GM12878 (cell line): ENCODE measurements at regions not wholly inside any gene's neighbourhood (a gene's known extent, or its start where the extent isn't known, plus 50 kb on each side); places are given as distances from the start of the nearest gene placed in this dataset.

Source experiments
- ATAC-seq: fragments of 200-7000 bp; cut with Tn5 transposase; 3 replicates; pipeline ENCODE4 v1.9.1; 2020; ENCODE audit warnings: mild to moderate bottlenecking, moderate library complexity
- BruUV-seq: library from RNA; stranded (reverse); fragments of 400-500 nt; replicated peaks from 2 replicates; lab custom pipeline; 2021; lab: Mats Ljungman, UMichigan
- CTCF ChIA-PET: fragments of 300-600 bp; sonication (Branson Sonifier 250); formaldehyde crosslinking; extraction: SDS; loops from one replicate; lab custom pipeline; 2021; ENCODE audit warnings: inconsistent platforms; lab: Yijun Ruan, JAX
- POLR2A ChIA-PET: fragments of 350-600 bp; formaldehyde crosslinking; extraction: SDS; loops from one replicate; lab custom pipeline; 2021; ENCODE audit warnings: inconsistent platforms; lab: Charles Lee
- RAD21 ChIA-PET: fragments of 300-600 bp; sonication (Branson Sonifier 250); formaldehyde crosslinking; loops from one replicate; lab custom pipeline; 2023; ENCODE audit warnings: antibody characterized with exemption; ENCODE audit not compliant: unreplicated experiment; lab: Charles Lee
- SMC1A ChIA-PET: fragments of 300-600 bp; sonication (Branson Sonifier 250); formaldehyde crosslinking; loops from one replicate; lab custom pipeline; 2023; ENCODE audit not compliant: unreplicated experiment, uncharacterized antibody; lab: Charles Lee
- DNase-seq: peaks from one replicate; pipeline ENCODE4 v3.0.0-alpha.2; 2011; ENCODE audit warnings: low read depth, low spot score
- FAIRE-seq: peaks from 3 replicates; lab custom pipeline; 2011; peaks lifted over from hg19 to GRCh38; lab: Jason Lieb, UNC
- H2AFZ ChIP-seq: 2 replicates; pipeline ENCODE4 v1.6.0; 2011; ENCODE audit warnings: low read depth, low read length, control low read depth; ENCODE audit not compliant: control insufficient read depth
- H3K27ac ChIP-seq: 2 replicates; pipeline ENCODE4 v1.5.1; 2011; ENCODE audit warnings: control low read depth; ENCODE audit not compliant: control insufficient read depth, insufficient read depth
- H3K27me3 ChIP-seq, 2 experiments: replicated peaks in 1 of 2; 2 replicates each; pipeline versions ENCODE4 v1.6.0 to v1.6.1; 2011; ENCODE audit warnings: low read length in 1 of 2; ENCODE audit not compliant: control insufficient read depth in 2 of 2, insufficient read depth in 2 of 2
- H3K36me3 ChIP-seq, 2 experiments: 2 replicates each; pipeline ENCODE4 v1.5.1; 2011; ENCODE audit warnings: low read length in 1 of 2; ENCODE audit not compliant: control insufficient read depth in 2 of 2, insufficient read depth in 2 of 2
- H3K4me1 ChIP-seq: 2 replicates; pipeline ENCODE4 v1.6.1; 2011; ENCODE audit warnings: mild to moderate bottlenecking, low read length, moderate library complexity, mixed read lengths; ENCODE audit not compliant: control insufficient read depth, insufficient read depth
- H3K4me2 ChIP-seq: 2 replicates; pipeline ENCODE4 v1.6.0; 2011; ENCODE audit warnings: control low read depth; ENCODE audit not compliant: control insufficient read depth, insufficient read depth
- H3K4me3 ChIP-seq: fragments of 200-600 bp; sonication (generic); 2 replicates; pipeline ENCODE4 v1.5.1; 2016
- H3K79me2 ChIP-seq: 2 replicates; pipeline ENCODE4 v1.6.0; 2011; ENCODE audit warnings: low read length; ENCODE audit not compliant: control insufficient read depth, insufficient read depth
- H3K9ac ChIP-seq: 2 replicates; pipeline ENCODE4 v1.8.0; 2011; ENCODE audit warnings: low read length, control low read depth, mixed read lengths; ENCODE audit not compliant: control insufficient read depth, insufficient read depth
- H3K9me3 ChIP-seq: replicated peaks from 3 replicates; pipeline ENCODE4 v1.5.1; 2011; ENCODE audit warnings: mild to moderate bottlenecking, low read length; ENCODE audit not compliant: control insufficient read depth, insufficient read depth
- H4K20me1 ChIP-seq: 2 replicates; pipeline ENCODE4 v1.6.0; 2011; ENCODE audit not compliant: control insufficient read depth, insufficient read depth
- CEBPB ChIP-seq, 2 experiments: fragments of 150-350 bp in 1 of 2; IDR thresholded peaks; 2 replicates each; pipeline ENCODE4 v1.6.1; 2012 to 2014; ENCODE audit warnings: low read depth in 2 of 2, low read length in 2 of 2, borderline replicate concordance in 1 of 2, inconsistent platforms in 1 of 2
- EZH2 ChIP-seq: IDR thresholded peaks from 2 replicates; pipeline ENCODE4 v1.6.1; 2012; ENCODE audit warnings: low read depth, mild to moderate bottlenecking, control low read depth, inconsistent platforms, low read length, borderline replicate concordance; ENCODE audit not compliant: control insufficient read depth
- KLF5 ChIP-seq: fragments of 450-650 bp; IDR thresholded peaks from 2 replicates; pipeline ENCODE4 v1.6.1; 2014; ENCODE audit warnings: mild to moderate bottlenecking; ENCODE audit not compliant: partially characterized antibody
- NFYA ChIP-seq: IDR thresholded peaks from 2 replicates; pipeline ENCODE4 v1.6.1; 2011; ENCODE audit warnings: low read depth, mild to moderate bottlenecking, low read length, improper control_type of control experiment, borderline replicate concordance
- RAD51 ChIP-seq: fragments of 450-650 bp; IDR thresholded peaks from 2 replicates; pipeline ENCODE4 v1.6.1; 2016; ENCODE audit warnings: moderate library complexity, mild to moderate bottlenecking, inconsistent platforms
- SMAD1 ChIP-seq: fragments of 450-650 bp; IDR thresholded peaks from 2 replicates; pipeline ENCODE4 v1.6.1; 2018; ENCODE audit warnings: mild to moderate bottlenecking, low read depth; ENCODE audit not compliant: partially characterized antibody
- SMAD5 ChIP-seq: IDR thresholded peaks from 2 replicates; pipeline ENCODE4 v1.6.1; 2016; ENCODE audit warnings: antibody characterized with exemption, low read depth
- SRF ChIP-seq, 2 experiments: IDR thresholded peaks; 2 replicates each; pipeline ENCODE4 v1.6.1; 2011; ENCODE audit warnings: low read depth in 2 of 2, low read length in 2 of 2, mild to moderate bottlenecking in 1 of 2, moderate library complexity in 1 of 2
- STAT1 ChIP-seq: fragments of 450-650 bp; conservative IDR thresholded peaks from 2 replicates; pipeline ENCODE4 v1.6.1; 2014; ENCODE audit warnings: antibody characterized with exemption, mild to moderate bottlenecking
- TAF1 ChIP-seq: IDR thresholded peaks from 2 replicates; pipeline ENCODE4 v1.6.1; 2011; ENCODE audit warnings: mild to moderate bottlenecking, low read depth, low read length, borderline replicate concordance
- TCF12 ChIP-seq: IDR thresholded peaks from 2 replicates; pipeline ENCODE4 v1.6.1; 2011; ENCODE audit warnings: low read depth, mild to moderate bottlenecking, low read length
- WGBS: methylation state at CpG from one replicate; pipeline ENCODE4 v1.1.6; 2016; ENCODE audit warnings: low lambda C conversion rate; ENCODE audit not compliant: insufficient replicate concordance, insufficient coverage; ENCODE audit errors: missing lambda C conversion rate; 5-methylcytosine and 5-hydroxymethylcytosine counted together
- in situ Hi-C: fragments of 300-500 bp; cut with MboI; formaldehyde crosslinking; loops from 9 replicates; pipeline ENCODE4 v1.14.3; 2018; ENCODE audit warnings: mixed read lengths
- intact Hi-C: fragments of 100-400 bp; cut with micrococcal nuclease; formaldehyde crosslinking; loops from one replicate; pipeline ENCODE4 v1.14.2; 2022; ENCODE audit not compliant: unreplicated experiment
- TF ChIP-seq, protein P1 (sequence below): IDR thresholded peaks from 2 replicates; pipeline ENCODE4 v1.6.1; 2011; ENCODE audit warnings: low read depth, mild to moderate bottlenecking, low read length, moderate library complexity, borderline replicate concordance; ENCODE audit errors: extremely low read depth
- TF ChIP-seq, protein P2 (sequence below): fragments of 450-650 bp; IDR thresholded peaks from 2 replicates; pipeline ENCODE4 v1.6.1; 2017; ENCODE audit warnings: mild to moderate bottlenecking

GRCh38 chr5:98994611-98995010, 65.8 kb upstream of the CHD1 start:
- no TSS peak for BruUV-seq
- Histone ChIP-seq H2AFZ (no peak overlapping the region), H3K4me1 (no peaks in the 10 kb centered on the region), H3K9ac (no peak overlapping the region), H3K4me2 (no peak overlapping the region), H3K27me3 (no peaks in the 10 kb centered on the region), H3K36me3 (no peaks in the 10 kb centered on the region), H3K4me3 (no peak overlapping the region), H3K27ac (no peak overlapping the region), H4K20me1 (no peaks in the 10 kb centered on the region), H3K79me2 (no peaks in the 10 kb centered on the region), H3K9me3 (no peaks in the 10 kb centered on the region)
- ChIA-PET POLR2A (no interaction called here), CTCF (no interaction called here), SMC1A (interaction anchor here (1.2 kb wide), 1 partner anchor 32 kb away, joined by 3 read pairs; no protein-coding TSS in a partner anchor), RAD21 (no interaction called here)
- FAIRE-seq = peak; percentile 18
- no peak for ATAC-seq
- TF ChIP-seq SRF (IDR thresholded peaks at IDR 0.05; ENCODE audit: low read depth in 2 of 2, low read length in 2 of 2) (no peak), TCF12 (no peak), STAT1 (no peak), NFYA (no peak), SMAD1 (no peak)
- DNase-seq = no peak
- in situ Hi-C loops (no loop called here), intact Hi-C loops (no loop called here)
- 69% methylated on average over 4 of the region's 4 CpGs for WGBS

GRCh38 chr5:98993512-98993911, 64.7 kb upstream of the CHD1 start:
- no TSS peak for BruUV-seq
- peak; percentile 55 for ATAC-seq
- FAIRE-seq = no peak
- CTCF ChIA-PET = interaction anchor here (1.1 kb wide), 1 partner anchor 52 kb away, joined by 3 read pairs; no protein-coding TSS in a partner anchor
- no peak overlapping the region for H3K4me3 ChIP-seq
- no peak overlapping the region for H2AFZ ChIP-seq
- intact Hi-C loops = no loop called here
- SMC1A ChIA-PET = interaction anchor here (1.0 to 1.2 kb wide), 3 partner anchors 17 to 62 kb away, joined by 3 to 4 read pairs (median 3); no protein-coding TSS in a partner anchor
- no peak overlapping the region for H3K4me2 ChIP-seq
- no peaks in the 10 kb centered on the region for H3K36me3 ChIP-seq
- POLR2A ChIA-PET = no interaction called here
- WGBS = 0% methylated on average over 3 of the region's 3 CpGs
- no peaks in the 10 kb centered on the region for H3K27me3 ChIP-seq
- no peaks in the 10 kb centered on the region for H3K9me3 ChIP-seq
- no peak overlapping the region for H3K9ac ChIP-seq
- in situ Hi-C loops = no loop called here
- no peak for DNase-seq
- no peaks in the 10 kb centered on the region for H3K4me1 ChIP-seq
- H3K79me2 ChIP-seq = no peaks in the 10 kb centered on the region
- H4K20me1 ChIP-seq = no peaks in the 10 kb centered on the region
- no peak overlapping the region for H3K27ac ChIP-seq
- RAD21 ChIA-PET = no interaction called here
- TF ChIP-seq, protein P1, sequence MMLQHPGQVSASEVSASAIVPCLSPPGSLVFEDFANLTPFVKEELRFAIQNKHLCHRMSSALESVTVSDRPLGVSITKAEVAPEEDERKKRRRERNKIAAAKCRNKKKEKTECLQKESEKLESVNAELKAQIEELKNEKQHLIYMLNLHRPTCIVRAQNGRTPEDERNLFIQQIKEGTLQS = no peak
- TF ChIP-seq KLF5 (no peak), CEBPB (IDR thresholded peaks at IDR 0.05; ENCODE audit: borderline replicate concordance in 1 of 2, low read depth in 2 of 2, low read length in 2 of 2) (no peak), SMAD5 (no peak), TAF1 (no peak), RAD51 (no peak), EZH2 (no peak)
- TF ChIP-seq, protein P2, sequence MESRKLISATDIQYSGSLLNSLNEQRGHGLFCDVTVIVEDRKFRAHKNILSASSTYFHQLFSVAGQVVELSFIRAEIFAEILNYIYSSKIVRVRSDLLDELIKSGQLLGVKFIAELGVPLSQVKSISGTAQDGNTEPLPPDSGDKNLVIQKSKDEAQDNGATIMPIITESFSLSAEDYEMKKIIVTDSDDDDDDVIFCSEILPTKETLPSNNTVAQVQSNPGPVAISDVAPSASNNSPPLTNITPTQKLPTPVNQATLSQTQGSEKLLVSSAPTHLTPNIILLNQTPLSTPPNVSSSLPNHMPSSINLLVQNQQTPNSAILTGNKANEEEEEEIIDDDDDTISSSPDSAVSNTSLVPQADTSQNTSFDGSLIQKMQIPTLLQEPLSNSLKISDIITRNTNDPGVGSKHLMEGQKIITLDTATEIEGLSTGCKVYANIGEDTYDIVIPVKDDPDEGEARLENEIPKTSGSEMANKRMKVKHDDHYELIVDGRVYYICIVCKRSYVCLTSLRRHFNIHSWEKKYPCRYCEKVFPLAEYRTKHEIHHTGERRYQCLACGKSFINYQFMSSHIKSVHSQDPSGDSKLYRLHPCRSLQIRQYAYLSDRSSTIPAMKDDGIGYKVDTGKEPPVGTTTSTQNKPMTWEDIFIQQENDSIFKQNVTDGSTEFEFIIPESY = no peak
